Limb (tissue), 2 donors: ENCODE measurements at regions not wholly inside any gene's neighbourhood (a gene's known extent, or its start where the extent isn't known, plus 50 kb on each side); places are given as distances from the start of the nearest gene placed in this dataset.
"Not testable (repeated sequence)": the region's sequence is repeated elsewhere in the genome, so short reads cannot be mapped to it uniquely, and the experiment has no call there.

Experiments
- DNase-seq, 2 donors: peaks; one replicate each; pipeline ENCODE4 v3.0.0-alpha.2; 2016; ENCODE audit errors: extremely low spot score in 2 of 2

DNA sequence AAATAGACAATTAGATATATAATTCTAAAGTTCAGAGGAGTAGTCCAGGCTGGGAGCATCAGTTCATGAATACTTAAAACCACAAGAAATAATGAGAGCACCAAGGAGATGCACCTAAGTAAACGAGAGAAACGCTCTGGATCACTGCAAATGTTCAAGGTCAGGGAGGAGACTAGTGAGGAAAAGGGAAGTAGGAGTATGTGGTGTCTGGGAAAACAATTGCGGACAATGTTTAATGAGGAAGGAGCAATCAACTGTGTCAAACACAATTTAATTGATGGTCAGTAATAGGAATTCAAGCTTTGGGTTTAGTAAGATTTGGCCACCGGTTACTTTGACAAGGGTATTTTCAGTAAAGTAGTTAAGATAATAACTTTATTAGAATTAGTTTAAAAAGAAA lies 652.2 kb downstream of the DACH1 start:
- no peak for DNase-seq

GRCh38 chr13:71214357-71214756 lies 652.6 kb downstream of the DACH1 start:
- no peak for DNase-seq

DNA sequence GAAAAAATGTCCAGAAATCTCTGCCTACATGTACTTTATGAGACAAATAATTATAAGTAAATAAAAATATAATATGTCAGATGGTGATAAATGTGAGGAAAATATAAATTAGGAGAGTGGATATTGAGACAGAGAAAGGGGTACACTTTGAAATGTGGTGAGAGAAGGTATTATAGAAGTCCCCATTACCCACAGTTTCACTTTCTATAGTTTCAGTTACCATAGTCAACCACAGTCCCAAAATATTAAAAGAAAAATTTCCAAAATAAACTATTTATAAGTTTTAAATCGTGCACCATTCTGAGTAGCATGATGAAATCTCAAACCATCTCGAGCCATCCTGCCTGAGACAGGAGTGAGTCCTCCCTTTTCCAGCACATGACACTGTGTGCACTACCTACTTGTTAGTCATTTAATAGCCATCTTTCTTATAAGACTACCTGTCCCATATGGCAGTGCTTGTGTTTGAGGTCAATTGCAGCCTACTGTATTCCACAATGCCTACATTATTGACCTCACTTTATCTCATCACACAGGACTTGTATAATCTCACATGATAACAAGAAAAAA lies 653.7 kb downstream of the DACH1 start:
- DNase-seq: no peak

DNA sequence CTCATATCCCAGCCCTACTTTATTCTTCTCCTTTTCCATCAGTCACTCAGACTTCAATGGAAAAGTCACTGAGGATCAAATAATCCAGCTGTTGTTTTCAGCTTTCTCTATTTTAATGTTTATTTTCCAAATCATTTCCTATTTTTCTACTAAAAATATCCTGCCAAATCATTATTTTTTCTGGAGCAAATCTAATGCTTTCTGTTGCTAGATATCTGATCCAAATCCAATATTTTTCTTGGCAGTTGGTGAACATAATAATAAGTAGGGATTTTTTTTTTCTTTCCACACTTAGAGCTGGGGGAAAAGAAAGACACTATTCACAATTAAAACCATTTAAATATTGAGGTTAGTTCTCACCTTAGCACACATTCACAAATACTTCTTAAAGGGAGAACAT lies 656.1 kb downstream of the DACH1 start:
- DNase-seq: peak in 1 of 2 donors; percentile 36

- no peak for DNase-seq
Observed at GRCh38 chr13:71209217-71209616, 657.8 kb downstream of the DACH1 start.

DNA sequence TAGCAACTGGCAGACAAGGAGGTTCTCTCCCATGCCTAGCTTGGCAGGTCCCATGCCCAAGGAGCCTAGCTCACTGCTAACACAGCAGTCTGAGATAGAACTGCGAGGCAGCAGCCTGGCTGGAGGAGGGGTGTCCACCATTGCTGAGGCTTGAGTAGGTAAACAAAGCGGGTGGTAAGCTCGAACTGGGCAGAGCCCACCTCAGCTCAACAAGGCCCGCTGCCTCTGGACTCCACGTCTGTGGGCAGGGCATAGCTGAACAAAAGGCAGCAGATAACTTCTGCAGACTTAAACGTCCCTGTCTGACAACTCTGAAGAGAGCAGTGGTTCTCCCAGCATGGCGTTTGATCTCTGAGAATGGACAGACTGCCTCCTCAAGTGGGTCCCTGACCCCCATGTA lies 682.4 kb downstream of the DACH1 start:
- not testable (repeated sequence) for DNase-seq

DNA sequence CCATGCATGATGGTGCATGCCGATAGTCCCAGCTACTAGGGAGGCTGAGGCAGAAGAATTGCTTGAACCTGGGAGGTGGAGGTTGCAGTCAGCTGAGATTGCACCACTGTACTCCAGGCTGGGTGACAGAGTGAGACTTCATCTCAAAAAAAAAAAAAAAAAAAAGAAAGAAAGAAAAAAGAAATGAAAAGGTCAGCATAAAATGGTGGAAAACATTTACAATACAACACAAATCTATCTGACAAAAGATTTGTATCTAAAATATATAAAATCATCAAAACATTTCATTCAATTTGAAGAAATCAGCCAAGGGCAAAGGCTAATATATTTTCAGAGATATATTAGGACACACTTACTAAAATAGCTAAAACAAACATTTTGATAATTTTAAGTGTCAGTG lies 683.7 kb downstream of the DACH1 start:
- DNase-seq: not testable (repeated sequence)

DNA sequence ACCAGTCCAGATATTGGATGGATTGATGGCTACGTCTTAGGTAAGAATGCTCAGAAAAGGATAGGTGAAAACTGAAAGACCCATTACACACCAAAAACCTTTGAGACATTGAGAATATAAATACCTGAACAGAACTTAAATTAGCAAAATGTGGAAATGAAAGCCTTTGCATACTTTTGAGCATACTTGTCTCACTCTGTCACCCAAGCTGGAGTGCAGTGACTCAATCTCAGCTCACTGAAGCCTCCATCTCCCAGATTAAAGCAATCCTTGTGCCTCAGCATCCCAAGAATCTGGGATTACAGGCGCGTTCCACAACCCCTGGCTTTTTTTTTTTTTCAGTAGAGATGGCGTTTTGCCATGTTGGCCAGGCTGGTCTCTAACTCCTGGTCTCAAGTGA lies 695.3 kb downstream of the DACH1 start:
- DNase-seq: no peak

DNA sequence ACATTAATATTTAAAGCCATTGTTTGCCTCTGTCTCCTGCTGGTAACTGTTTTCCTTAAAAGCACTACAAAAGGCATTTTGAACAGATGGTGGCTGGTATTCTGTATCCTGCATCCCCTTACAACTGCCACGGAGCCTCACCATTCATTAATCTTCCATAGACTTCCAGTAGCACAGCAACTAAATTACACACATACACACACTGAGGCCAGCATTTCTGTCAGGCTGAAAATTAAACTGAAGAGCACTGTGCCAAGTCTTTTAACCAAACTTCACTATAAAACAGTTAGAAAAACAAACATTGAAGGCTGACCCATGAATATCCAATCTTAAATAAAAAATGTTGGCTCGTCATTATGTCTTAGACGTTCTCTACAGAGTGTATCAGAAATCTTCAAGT lies 697.8 kb downstream of the DACH1 start:
- peak in 1 of 2 donors; percentile 50 for DNase-seq

DNA sequence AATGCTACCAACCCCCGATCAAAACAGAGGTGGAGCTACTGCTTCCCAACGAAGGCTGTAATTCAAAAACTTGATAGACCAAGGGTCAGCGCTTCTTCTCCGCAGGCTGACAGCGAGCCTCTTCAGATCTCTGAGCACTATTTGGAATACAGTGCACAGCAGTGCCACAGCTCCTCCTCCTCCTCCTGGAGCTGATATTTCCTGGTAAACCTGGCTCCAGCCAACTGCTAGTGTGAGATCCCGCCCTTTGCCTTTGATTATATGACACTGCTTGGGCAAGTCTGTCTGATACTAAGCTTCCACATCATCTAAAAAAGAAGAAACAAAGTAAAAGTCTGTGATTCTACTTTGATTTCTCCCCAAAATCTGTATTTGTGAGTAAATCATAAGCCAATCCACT lies 710.5 kb downstream of the DACH1 start:
- no peak for DNase-seq

- DNase-seq: peak in 1 of 2 donors; percentile 26
Observed at GRCh38 chr13:71149498-71150363, 717.3 kb downstream of the DACH1 start.

GRCh38 chr13:71149046-71149445 lies 718.0 kb downstream of the DACH1 start:
- no peak for DNase-seq

DNA sequence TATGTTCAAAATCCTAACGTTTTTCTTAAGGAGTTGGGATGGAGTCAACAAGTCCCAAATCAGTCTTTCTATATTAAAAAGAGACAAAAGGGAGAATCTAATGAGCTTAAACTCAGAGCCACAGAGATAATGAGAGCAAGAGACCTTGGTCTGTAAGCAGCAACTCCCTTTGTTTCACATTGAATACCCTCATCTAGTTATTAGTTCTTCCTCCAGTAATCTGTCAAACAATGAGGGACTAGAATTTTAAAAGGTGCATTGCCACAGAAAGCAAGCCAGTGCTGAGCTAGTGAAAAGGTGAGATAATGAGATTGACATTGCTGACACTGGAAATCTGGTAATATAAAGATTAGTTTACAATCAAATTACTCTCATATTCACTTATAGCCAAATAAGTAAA lies 718.6 kb downstream of the DACH1 start:
- DNase-seq: no peak

- no peak for DNase-seq
Observed at GRCh38 chr13:71144883-71145282, 722.1 kb downstream of the DACH1 start.

DNA sequence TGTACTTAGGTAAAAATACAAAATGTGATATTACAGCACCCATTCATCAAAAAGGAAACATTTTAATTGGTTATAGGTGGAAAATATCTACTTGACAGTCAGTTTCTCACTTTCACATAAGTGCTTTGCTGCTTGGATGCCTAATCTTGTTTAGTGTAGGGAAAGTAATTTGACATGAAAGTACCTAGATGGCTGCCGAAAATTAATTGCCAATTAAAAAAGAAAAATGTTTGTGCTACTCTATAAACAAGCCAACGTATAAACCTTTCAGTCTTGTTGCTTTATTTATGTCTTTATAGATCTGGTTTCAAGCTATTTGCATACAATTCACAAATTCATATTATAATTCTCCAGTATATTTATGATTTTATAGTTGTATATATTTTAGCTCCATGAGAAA lies 729.9 kb downstream of the DACH1 start:
- no peak for DNase-seq

DNA sequence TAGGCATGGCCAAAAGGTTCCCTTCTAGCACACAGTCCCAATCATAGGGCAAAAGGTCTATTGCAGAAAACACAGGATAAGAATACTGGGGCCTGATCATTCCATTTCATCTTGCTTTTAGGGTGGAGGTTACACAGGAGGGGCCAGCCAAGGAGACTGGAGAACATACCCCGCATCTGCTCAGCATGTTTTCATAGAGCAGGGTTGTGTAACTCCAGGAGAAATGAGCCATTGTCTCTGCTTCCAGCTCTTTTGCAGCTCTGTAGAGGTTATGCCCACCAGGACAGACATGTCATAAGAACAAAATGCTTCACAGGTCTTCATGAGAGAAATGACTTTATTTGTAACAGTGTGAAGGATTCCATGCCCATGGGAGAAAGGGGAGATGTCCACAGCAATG lies 742.8 kb downstream of the DACH1 start:
- no peak for DNase-seq

DNA sequence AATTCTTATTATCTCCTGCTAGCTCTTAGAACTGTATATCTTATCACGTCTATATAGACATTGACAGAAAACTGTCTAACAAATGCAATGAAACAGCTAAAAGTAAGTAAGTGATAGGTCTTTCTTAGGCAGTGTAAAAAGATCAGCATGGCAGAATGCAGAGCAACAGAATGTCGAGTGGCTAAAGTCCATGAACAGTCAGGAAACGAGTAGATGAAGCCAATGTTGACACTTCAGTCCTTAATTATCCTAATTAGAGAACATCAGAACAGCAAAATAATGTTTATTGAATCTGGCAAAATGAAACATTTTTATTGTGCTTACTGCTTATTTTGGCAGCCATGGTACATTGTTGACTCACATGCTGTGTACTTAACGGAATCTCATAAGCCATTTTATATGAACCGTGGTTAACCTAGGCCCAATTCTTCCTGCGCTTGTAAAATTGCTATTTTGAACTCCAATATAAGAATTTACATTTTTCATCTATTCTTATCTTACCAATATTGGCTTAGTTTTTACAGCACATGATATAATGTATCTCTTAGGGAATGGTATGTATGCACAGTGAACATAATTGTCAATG lies 748.1 kb downstream of the DACH1 start:
- DNase-seq: no peak

DNA sequence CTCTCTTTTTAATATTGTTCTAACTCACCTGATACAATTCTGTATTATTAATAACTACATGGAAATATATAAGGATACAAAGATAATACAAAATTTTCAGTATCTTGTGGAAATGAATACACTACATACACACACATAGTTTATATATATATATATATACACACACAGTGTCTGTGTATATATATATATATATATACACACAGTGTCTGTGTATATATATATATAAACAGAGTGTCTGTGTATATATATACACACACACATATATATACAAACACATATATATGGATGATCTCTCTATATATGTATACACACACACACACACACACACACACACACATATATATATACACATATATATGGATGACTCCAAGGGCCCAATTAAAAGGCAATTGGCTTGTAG lies 749.1 kb downstream of the DACH1 start:
- no peak for DNase-seq

- DNase-seq: no peak
Observed at GRCh38 chr13:71115301-71115700, 751.7 kb downstream of the DACH1 start.

DNA sequence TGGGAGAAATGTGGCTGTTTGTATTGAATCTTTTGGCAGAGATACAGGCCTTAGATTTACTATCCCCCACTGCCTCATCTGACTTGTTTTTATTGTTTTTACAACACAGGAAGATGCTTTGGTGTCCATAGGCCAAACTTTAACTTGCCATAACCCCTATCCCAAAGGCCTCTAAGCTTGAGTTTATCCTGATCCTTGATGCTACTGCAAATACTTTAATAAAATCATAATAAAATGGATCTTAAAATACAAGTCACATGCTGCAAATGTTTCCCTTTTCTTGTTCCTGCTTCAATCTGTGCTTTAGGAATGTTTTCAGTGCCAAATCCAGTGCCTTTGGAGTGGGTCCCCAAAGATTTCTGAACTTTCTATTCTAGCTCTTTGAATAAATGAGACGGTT lies 770.6 kb downstream of the DACH1 start:
- peak in 1 of 2 donors; percentile 24 for DNase-seq

GRCh38 chr13:71090990-71091389 lies 776.0 kb downstream of the DACH1 start:
- no peak for DNase-seq

GRCh38 chr13:71089056-71089455 lies 777.9 kb downstream of the DACH1 start:
- no peak for DNase-seq

DNA sequence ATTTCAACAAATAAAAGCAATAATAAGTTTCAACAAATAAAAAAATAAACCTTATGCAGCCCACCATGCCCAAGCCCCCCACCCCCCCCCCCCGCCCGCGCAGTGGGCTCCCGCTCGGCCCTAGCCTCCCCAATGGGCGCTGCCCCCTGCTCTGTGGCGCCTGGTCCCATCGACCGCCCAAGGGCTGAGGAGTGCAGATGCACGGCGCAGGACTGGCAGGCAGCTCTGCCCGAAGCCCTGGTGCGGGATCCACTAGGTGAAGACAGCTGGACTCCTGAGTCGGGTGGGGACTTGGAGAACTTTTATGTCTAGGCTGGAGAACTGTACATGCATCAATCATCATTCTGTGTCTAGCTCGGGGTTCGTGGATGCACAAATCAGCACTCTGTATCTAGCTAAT lies 779.6 kb downstream of the DACH1 start:
- no peak for DNase-seq
